ENCODE measurements at regions not wholly inside any gene's neighbourhood (a gene's known extent, or its start where the extent isn't known, plus 50 kb on each side); places are given as distances from the start of the nearest gene placed in this dataset.

GRCh38 chr11:87972133-87972532 lies 203.1 kb downstream of the RAB38 start:
- TF ChIP-seq CTCF (conservative IDR thresholded peaks at IDR 0.05 in 1 of 2, IDR thresholded peaks at IDR 0.05 in 1 of 2; ENCODE audit: low read depth in 1 of 2, low read length in 2 of 2) (no peak), EZH2 (IDR thresholded peaks at IDR 0.05; ENCODE audit: low read length, missing control alignments) (no peak)
